SK-N-SH treated with all-trans-retinoic acid at 6 μM for 48 hours (cell line): ENCODE measurements at regions not wholly inside any gene's neighbourhood (a gene's known extent, or its start where the extent isn't known, plus 50 kb on each side); places are given as distances from the start of the nearest gene placed in this dataset.

Experiments
- ATAC-seq: fragments of 200-7000 bp; cut with Tn5 transposase; 3 replicates; pipeline ENCODE4 v1.9.1; 2020; ENCODE audit warnings: mild to moderate bottlenecking, moderate library complexity
- ARNTL ChIP-seq: fragments of 450-650 bp; formaldehyde crosslinking; IDR thresholded peaks from 2 replicates; pipeline ENCODE4 v1.5.0; 2020; ENCODE audit warnings: low read depth, mild to moderate bottlenecking, moderate library complexity, borderline replicate concordance
- BACH2 ChIP-seq: fragments of 250-450 bp; sonication (Bioruptor Pico); IDR thresholded peaks from 2 replicates; pipeline ENCODE4 v1.9.0; 2021; ENCODE audit warnings: mild to moderate bottlenecking, borderline replicate concordance
- CSDC2 ChIP-seq: fragments of 250-450 bp; sonication (Bioruptor Pico); IDR thresholded peaks from 2 replicates; pipeline ENCODE4 v1.5.0; 2020; ENCODE audit warnings: mild to moderate bottlenecking, moderate library complexity
- ESRRG ChIP-seq: fragments of 250-450 bp; sonication (Bioruptor Pico); IDR thresholded peaks from 2 replicates; pipeline ENCODE4 v1.6.1; 2021; ENCODE audit warnings: mild to moderate bottlenecking
- GLIS3 ChIP-seq: fragments of 250-450 bp; sonication (Bioruptor Pico); IDR thresholded peaks from 2 replicates; pipeline ENCODE4 v1.5.0; 2020; ENCODE audit warnings: mild to moderate bottlenecking, moderate library complexity
- ISL1 ChIP-seq: fragments of 250-450 bp; sonication (Bioruptor Pico); IDR thresholded peaks from 2 replicates; pipeline ENCODE4 v2.1.2; 2022; ENCODE audit warnings: mild to moderate bottlenecking, moderate library complexity
- OSR1 ChIP-seq: fragments of 250-450 bp; sonication (Bioruptor Pico); IDR thresholded peaks from 2 replicates; pipeline ENCODE4 v1.8.0; 2022; ENCODE audit warnings: moderate library complexity, mild to moderate bottlenecking, inconsistent platforms
- PPARA ChIP-seq: fragments of 250-450 bp; sonication (Bioruptor Pico); IDR thresholded peaks from 2 replicates; pipeline ENCODE4 v1.5.0; 2020; ENCODE audit warnings: mild to moderate bottlenecking, borderline replicate concordance
- RARB ChIP-seq: fragments of 250-450 bp; sonication (Bioruptor Pico); IDR thresholded peaks from 2 replicates; pipeline ENCODE4 v1.8.0; 2021; ENCODE audit warnings: mild to moderate bottlenecking, moderate library complexity
- SNAI2 ChIP-seq: fragments of 250-450 bp; sonication (Bioruptor Pico); IDR thresholded peaks from 2 replicates; pipeline ENCODE4 v1.5.0; 2020; ENCODE audit warnings: mild to moderate bottlenecking, moderate library complexity
- TCF4 ChIP-seq: fragments of 250-450 bp; sonication (Bioruptor Pico); IDR thresholded peaks from 2 replicates; pipeline ENCODE4 v1.8.0; 2021; ENCODE audit warnings: mild to moderate bottlenecking, moderate library complexity, borderline replicate concordance
- TOX ChIP-seq: fragments of 250-450 bp; sonication (Bioruptor Pico); IDR thresholded peaks from 2 replicates; pipeline ENCODE4 v1.8.0; 2021; ENCODE audit warnings: mild to moderate bottlenecking, moderate library complexity, borderline replicate concordance
- ZC3H10 ChIP-seq: fragments of 250-450 bp; sonication (Bioruptor Pico); IDR thresholded peaks from 2 replicates; pipeline ENCODE4 v1.5.1; 2021; ENCODE audit warnings: mild to moderate bottlenecking, moderate library complexity
- ZFP3 ChIP-seq: fragments of 250-450 bp; sonication (Bioruptor Pico); IDR thresholded peaks from 2 replicates; pipeline ENCODE4 v1.5.0; 2020; ENCODE audit warnings: mild to moderate bottlenecking, moderate library complexity
- ZFP30 ChIP-seq: fragments of 450-650 bp; formaldehyde crosslinking; IDR thresholded peaks from 2 replicates; pipeline ENCODE4 v1.5.0; 2022; ENCODE audit warnings: mild to moderate bottlenecking, moderate library complexity
- ZNF565 ChIP-seq: fragments of 450-650 bp; formaldehyde crosslinking; conservative IDR thresholded peaks from 2 replicates; pipeline ENCODE4 v1.5.0; 2020; ENCODE audit warnings: low read depth, mild to moderate bottlenecking, moderate library complexity
- ZNF70 ChIP-seq: fragments of 450-650 bp; formaldehyde crosslinking; IDR thresholded peaks from 2 replicates; pipeline ENCODE4 v1.5.0; 2020; ENCODE audit warnings: mild to moderate bottlenecking, moderate library complexity
- ZNF8 ChIP-seq: fragments of 450-650 bp; formaldehyde crosslinking; IDR thresholded peaks from 2 replicates; pipeline ENCODE4 v1.5.0; 2020; ENCODE audit warnings: mild to moderate bottlenecking, moderate library complexity
- TF ChIP-seq, protein P1 (sequence below): fragments of 250-450 bp; sonication (Bioruptor Pico); IDR thresholded peaks from 2 replicates; pipeline ENCODE4 v1.5.1; 2021; ENCODE audit warnings: mild to moderate bottlenecking, moderate library complexity
- TF ChIP-seq, protein P2 (sequence below): fragments of 250-450 bp; sonication (Bioruptor Pico); IDR thresholded peaks from 2 replicates; pipeline ENCODE4 v1.8.0; 2021; ENCODE audit warnings: low read depth, mild to moderate bottlenecking, moderate library complexity, borderline replicate concordance
- TF ChIP-seq, protein P3 (sequence below): fragments of 250-450 bp; sonication (Bioruptor Pico); IDR thresholded peaks from 2 replicates; pipeline ENCODE4 v1.8.0; 2020; ENCODE audit warnings: mild to moderate bottlenecking, moderate library complexity, borderline replicate concordance
- TF ChIP-seq, protein P4 (sequence below): fragments of 250-450 bp; sonication (Bioruptor Pico); IDR thresholded peaks from 2 replicates; pipeline ENCODE4 v1.5.0; 2020; ENCODE audit warnings: mild to moderate bottlenecking, moderate library complexity
- TF ChIP-seq, protein P5 (sequence below): fragments of 250-450 bp; sonication (Bioruptor Pico); IDR thresholded peaks from 2 replicates; pipeline ENCODE4 v1.5.1; 2020; ENCODE audit warnings: low read depth, mild to moderate bottlenecking, moderate library complexity

DNA sequence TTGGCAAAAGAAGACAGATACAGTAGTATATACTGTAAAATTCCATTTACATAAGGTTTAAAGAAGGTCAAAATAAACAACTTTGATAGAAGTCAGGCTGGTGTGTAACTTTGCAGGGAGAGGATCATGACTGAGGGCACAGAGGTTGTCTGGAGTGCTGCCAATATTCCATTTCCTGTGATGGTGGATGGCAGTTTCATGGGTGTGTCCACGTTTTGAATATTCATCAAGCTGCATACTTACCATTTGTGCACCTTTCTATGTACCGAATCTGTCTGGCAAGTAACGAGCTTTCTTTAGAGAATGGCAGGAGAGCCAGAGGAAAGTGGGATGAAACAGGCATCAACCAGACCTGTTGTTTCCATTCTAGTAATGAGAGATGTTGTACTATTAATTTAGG is 420.5 kb upstream of the HTR2A start:
- TF ChIP-seq ARNTL (CRISPR knock-in tag) (no peak), PPARA (no peak), ZC3H10 (no peak), ISL1 (CRISPR knock-in tag) (no peak), ESRRG (CRISPR knock-in tag) (no peak), CSDC2 (no peak), TOX (CRISPR knock-in tag) (no peak), TCF4 (CRISPR knock-in tag) (no peak), ZNF70 (no peak), RARB (CRISPR knock-in tag) (no peak)
- TF ChIP-seq, protein P1, sequence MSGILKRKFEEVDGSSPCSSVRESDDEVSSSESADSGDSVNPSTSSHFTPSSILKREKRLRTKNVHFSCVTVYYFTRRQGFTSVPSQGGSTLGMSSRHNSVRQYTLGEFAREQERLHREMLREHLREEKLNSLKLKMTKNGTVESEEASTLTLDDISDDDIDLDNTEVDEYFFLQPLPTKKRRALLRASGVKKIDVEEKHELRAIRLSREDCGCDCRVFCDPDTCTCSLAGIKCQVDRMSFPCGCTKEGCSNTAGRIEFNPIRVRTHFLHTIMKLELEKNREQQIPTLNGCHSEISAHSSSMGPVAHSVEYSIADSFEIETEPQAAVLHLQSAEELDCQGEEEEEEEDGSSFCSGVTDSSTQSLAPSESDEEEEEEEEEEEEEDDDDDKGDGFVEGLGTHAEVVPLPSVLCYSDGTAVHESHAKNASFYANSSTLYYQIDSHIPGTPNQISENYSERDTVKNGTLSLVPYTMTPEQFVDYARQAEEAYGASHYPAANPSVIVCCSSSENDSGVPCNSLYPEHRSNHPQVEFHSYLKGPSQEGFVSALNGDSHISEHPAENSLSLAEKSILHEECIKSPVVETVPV: no peak
- TF ChIP-seq, protein P2, sequence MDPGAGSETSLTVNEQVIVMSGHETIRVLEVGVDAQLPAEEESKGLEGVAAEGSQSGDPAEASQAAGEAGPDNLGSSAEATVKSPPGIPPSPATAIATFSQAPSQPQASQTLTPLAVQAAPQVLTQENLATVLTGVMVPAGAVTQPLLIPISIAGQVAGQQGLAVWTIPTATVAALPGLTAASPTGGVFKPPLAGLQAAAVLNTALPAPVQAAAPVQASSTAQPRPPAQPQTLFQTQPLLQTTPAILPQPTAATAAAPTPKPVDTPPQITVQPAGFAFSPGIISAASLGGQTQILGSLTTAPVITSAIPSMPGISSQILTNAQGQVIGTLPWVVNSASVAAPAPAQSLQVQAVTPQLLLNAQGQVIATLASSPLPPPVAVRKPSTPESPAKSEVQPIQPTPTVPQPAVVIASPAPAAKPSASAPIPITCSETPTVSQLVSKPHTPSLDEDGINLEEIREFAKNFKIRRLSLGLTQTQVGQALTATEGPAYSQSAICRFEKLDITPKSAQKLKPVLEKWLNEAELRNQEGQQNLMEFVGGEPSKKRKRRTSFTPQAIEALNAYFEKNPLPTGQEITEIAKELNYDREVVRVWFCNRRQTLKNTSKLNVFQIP (CRISPR knock-in tag): no peak
- TF ChIP-seq, all 23 proteins: peak for 0
- ATAC-seq: no peak

DNA sequence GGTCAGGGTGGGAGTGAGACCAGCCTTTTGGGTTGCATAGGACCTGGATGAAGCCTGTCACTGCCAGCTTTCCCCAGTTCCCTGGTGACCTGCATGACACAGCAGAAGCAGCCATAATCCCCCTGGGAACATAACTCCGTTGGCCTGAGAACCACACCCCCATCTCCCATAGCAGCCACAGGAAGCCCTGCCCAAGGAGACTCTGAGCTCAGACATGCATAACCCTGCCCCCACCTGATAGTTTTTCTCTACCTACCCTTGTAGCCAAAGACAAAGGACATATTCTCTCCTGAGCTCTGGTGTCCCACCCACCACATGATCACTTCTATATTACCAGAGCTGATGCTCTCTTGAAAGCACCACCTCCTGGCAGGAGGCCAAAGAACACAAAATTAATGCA is 413.5 kb upstream of the HTR2A start:
- TF ChIP-seq ZNF70 (no peak), ARNTL (CRISPR knock-in tag) (no peak), ZFP30 (CRISPR knock-in tag) (no peak), BACH2 (CRISPR knock-in tag) (no peak), ZFP3 (no peak), CSDC2 (no peak), ZC3H10 (no peak), SNAI2 (CRISPR knock-in tag) (no peak), ESRRG (CRISPR knock-in tag) (no peak)
- TF ChIP-seq, protein P3, sequence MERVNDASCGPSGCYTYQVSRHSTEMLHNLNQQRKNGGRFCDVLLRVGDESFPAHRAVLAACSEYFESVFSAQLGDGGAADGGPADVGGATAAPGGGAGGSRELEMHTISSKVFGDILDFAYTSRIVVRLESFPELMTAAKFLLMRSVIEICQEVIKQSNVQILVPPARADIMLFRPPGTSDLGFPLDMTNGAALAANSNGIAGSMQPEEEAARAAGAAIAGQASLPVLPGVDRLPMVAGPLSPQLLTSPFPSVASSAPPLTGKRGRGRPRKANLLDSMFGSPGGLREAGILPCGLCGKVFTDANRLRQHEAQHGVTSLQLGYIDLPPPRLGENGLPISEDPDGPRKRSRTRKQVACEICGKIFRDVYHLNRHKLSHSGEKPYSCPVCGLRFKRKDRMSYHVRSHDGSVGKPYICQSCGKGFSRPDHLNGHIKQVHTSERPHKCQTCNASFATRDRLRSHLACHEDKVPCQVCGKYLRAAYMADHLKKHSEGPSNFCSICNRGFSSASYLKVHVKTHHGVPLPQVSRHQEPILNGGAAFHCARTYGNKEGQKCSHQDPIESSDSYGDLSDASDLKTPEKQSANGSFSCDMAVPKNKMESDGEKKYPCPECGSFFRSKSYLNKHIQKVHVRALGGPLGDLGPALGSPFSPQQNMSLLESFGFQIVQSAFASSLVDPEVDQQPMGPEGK (CRISPR knock-in tag): no peak
- ATAC-seq: no peak

DNA sequence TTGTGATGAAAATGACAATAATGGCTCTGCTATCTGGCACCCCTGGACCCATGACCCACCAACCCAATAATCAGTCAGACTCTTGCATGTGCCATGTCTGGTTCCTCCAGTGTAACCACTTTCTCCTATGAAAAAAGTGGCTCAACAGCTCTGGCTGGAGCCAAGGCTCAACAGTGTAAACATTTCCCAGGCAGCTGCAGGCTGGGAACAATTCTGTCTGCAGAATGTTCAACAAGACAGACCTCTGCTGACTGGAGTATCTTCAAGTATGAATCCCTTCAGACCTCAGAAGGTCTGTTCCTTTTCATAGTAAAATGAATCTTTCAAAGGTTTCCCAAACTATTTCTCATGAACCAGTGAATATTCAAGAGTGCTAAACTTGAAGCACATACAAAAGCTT is 410.1 kb upstream of the HTR2A start:
- no peak for ATAC-seq

More for the DNA sequence above, 410.1 kb upstream of the HTR2A start:
- TF ChIP-seq TOX (CRISPR knock-in tag) (no peak), ZFP30 (CRISPR knock-in tag) (no peak), ZNF8 (CRISPR knock-in tag) (no peak), RARB (CRISPR knock-in tag) (no peak), BACH2 (CRISPR knock-in tag) (no peak), GLIS3 (CRISPR knock-in tag) (no peak), ARNTL (CRISPR knock-in tag) (no peak), ZNF70 (no peak), ESRRG (CRISPR knock-in tag) (no peak), ZC3H10 (no peak), OSR1 (no peak), SNAI2 (CRISPR knock-in tag) (no peak), ZNF565 (no peak), PPARA (no peak)
- TF ChIP-seq, protein P1: no peak
- TF ChIP-seq, protein P2 (CRISPR knock-in tag): no peak
- TF ChIP-seq, protein P3 (CRISPR knock-in tag): no peak
- TF ChIP-seq, protein P4, sequence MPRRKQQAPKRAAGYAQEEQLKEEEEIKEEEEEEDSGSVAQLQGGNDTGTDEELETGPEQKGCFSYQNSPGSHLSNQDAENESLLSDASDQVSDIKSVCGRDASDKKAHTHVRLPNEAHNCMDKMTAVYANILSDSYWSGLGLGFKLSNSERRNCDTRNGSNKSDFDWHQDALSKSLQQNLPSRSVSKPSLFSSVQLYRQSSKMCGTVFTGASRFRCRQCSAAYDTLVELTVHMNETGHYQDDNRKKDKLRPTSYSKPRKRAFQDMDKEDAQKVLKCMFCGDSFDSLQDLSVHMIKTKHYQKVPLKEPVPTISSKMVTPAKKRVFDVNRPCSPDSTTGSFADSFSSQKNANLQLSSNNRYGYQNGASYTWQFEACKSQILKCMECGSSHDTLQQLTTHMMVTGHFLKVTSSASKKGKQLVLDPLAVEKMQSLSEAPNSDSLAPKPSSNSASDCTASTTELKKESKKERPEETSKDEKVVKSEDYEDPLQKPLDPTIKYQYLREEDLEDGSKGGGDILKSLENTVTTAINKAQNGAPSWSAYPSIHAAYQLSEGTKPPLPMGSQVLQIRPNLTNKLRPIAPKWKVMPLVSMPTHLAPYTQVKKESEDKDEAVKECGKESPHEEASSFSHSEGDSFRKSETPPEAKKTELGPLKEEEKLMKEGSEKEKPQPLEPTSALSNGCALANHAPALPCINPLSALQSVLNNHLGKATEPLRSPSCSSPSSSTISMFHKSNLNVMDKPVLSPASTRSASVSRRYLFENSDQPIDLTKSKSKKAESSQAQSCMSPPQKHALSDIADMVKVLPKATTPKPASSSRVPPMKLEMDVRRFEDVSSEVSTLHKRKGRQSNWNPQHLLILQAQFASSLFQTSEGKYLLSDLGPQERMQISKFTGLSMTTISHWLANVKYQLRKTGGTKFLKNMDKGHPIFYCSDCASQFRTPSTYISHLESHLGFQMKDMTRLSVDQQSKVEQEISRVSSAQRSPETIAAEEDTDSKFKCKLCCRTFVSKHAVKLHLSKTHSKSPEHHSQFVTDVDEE: no peak
- TF ChIP-seq, protein P5, sequence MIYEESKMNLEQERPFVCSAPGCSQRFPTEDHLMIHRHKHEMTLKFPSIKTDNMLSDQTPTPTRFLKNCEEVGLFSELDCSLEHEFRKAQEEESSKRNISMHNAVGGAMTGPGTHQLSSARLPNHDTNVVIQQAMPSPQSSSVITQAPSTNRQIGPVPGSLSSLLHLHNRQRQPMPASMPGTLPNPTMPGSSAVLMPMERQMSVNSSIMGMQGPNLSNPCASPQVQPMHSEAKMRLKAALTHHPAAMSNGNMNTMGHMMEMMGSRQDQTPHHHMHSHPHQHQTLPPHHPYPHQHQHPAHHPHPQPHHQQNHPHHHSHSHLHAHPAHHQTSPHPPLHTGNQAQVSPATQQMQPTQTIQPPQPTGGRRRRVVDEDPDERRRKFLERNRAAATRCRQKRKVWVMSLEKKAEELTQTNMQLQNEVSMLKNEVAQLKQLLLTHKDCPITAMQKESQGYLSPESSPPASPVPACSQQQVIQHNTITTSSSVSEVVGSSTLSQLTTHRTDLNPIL: no peak
- TF ChIP-seq, all 23 proteins: peak for 0
